Peyer's patch (tissue), 4 donors: ENCODE measurements at regions not wholly inside any gene's neighbourhood (a gene's known extent, or its start where the extent isn't known, plus 50 kb on each side); places are given as distances from the start of the nearest gene placed in this dataset.

ENCODE experiments used
- POLR2A ChIP-seq, 2 donors: fragments of 450-650 bp; IDR thresholded peaks; one replicate each; pipeline ENCODE4 v1.5.1; 2017; ENCODE audit warnings: antibody characterized with exemption in 2 of 2, mild to moderate bottlenecking in 2 of 2, moderate library complexity in 2 of 2
- TF ChIP-seq, protein P1 (sequence below), 6 experiments: fragments of 450-650 bp in 4 of 6; fragments of 200-600 bp in 2 of 6; sonication (generic) in 1 of 6; IDR thresholded peaks; one replicate each; pipeline ENCODE4 v1.5.1; 2017 to 2019; ENCODE audit warnings: antibody characterized with exemption in 6 of 6, mild to moderate bottlenecking in 3 of 6, moderate library complexity in 1 of 6

DNA sequence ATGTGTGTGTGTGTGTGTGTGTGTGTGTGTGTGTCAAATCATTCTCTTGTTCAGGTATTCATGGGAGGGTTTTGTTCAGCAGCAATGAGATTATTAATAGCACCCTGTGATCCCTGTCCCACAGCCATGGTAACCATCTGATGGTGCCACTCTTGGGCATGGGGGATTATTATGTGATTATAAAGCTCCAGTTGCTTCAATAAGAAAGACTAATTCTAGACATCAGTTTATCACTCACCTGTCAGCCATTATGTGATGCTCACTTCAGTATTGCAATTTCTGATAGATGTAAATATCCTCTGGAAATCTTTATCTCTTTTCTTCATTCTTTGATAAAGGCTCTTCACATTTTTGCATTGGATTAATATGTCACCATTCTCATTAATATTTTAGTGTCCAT is 145.9 kb upstream of the POU1F1 start:
- TF ChIP-seq, protein P1, sequence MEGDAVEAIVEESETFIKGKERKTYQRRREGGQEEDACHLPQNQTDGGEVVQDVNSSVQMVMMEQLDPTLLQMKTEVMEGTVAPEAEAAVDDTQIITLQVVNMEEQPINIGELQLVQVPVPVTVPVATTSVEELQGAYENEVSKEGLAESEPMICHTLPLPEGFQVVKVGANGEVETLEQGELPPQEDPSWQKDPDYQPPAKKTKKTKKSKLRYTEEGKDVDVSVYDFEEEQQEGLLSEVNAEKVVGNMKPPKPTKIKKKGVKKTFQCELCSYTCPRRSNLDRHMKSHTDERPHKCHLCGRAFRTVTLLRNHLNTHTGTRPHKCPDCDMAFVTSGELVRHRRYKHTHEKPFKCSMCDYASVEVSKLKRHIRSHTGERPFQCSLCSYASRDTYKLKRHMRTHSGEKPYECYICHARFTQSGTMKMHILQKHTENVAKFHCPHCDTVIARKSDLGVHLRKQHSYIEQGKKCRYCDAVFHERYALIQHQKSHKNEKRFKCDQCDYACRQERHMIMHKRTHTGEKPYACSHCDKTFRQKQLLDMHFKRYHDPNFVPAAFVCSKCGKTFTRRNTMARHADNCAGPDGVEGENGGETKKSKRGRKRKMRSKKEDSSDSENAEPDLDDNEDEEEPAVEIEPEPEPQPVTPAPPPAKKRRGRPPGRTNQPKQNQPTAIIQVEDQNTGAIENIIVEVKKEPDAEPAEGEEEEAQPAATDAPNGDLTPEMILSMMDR (IDR thresholded peaks at IDR 0.05): no peak
- TF ChIP-seq POLR2A (IDR thresholded peaks at IDR 0.05): no peak
